ENCODE measurements at regions not wholly inside any gene's neighbourhood (a gene's known extent, or its start where the extent isn't known, plus 50 kb on each side); places are given as distances from the start of the nearest gene placed in this dataset.

GRCh38 chr5:124584991-124585715, 161.3 kb downstream of the ZNF608 start:
- H3K27ac ChIP-seq: no peak overlapping the region
- 91 to 98% methylated on average over 4 of the region's 4 CpGs for WGBS, 2 donors

GRCh38 chr5:124583469-124584350, 162.7 kb downstream of the ZNF608 start:
- TF ChIP-seq POLR2AphosphoS5 (IDR thresholded peaks at IDR 0.05) (peak in 1 of 2 donors; percentile 17), EP300 (IDR thresholded peaks at IDR 0.05) (no peak), POLR2A (IDR thresholded peaks at IDR 0.05) (no peak), CTCF (IDR thresholded peaks at IDR 0.05) (no peak)
- no peaks in the 10 kb centered on the region for H3K9me3 ChIP-seq
- no peak overlapping the region for H3K4me3 ChIP-seq
- H3K4me1 ChIP-seq: peaks cover 0 to 15% (median 0%) of the 10 kb centered on the region in 4 donors
- ATAC-seq (ENCODE audit: low FRiP score in 2 of 2) (peak; percentile 57 to 82), DNase-seq (no peak)
- H3K27ac ChIP-seq: no peak overlapping the region
- WGBS, 2 donors: 69 to 79% methylated on average over 7 of the region's 7 CpGs
- H3K36me3 ChIP-seq: no peaks in the 10 kb centered on the region
- no peaks in the 10 kb centered on the region for H3K27me3 ChIP-seq

More at GRCh38 chr5:124584991-124585715, 161.3 kb downstream of the ZNF608 start:
- Histone ChIP-seq H3K4me3 (no peak overlapping the region), H3K4me1 (peaks cover 0 to 15% (median 0%) of the 10 kb centered on the region in 4 donors), H3K27me3 (no peaks in the 10 kb centered on the region), H3K36me3 (no peaks in the 10 kb centered on the region), H3K9me3 (no peaks in the 10 kb centered on the region)
- no peak for TF ChIP-seq POLR2AphosphoS5 (IDR thresholded peaks at IDR 0.05)
- no peak for DNase-seq
- ATAC-seq (ENCODE audit: low FRiP score in 2 of 2): no peak

GRCh38 chr5:124582561-124582840, 163.9 kb downstream of the ZNF608 start:
- no peaks in the 10 kb centered on the region for H3K36me3 ChIP-seq
- no peaks in the 10 kb centered on the region for H3K27me3 ChIP-seq
- TF ChIP-seq POLR2AphosphoS5 (IDR thresholded peaks at IDR 0.05) (no peak), POLR2A (IDR thresholded peaks at IDR 0.05) (no peak), EP300 (IDR thresholded peaks at IDR 0.05) (no peak), CTCF (IDR thresholded peaks at IDR 0.05) (no peak)
- H3K4me3 ChIP-seq: no peak overlapping the region
- DNase-seq (no peak), ATAC-seq (ENCODE audit: low FRiP score in 2 of 2) (no peak)
- H3K4me1 ChIP-seq: peaks cover 0 to 15% (median 0%) of the 10 kb centered on the region in 4 donors
- H3K9me3 ChIP-seq: no peaks in the 10 kb centered on the region
- 93 to 97% methylated on average over 1 of the region's 1 CpG for WGBS, 2 donors
- H3K27ac ChIP-seq: no peak overlapping the region

- no peak overlapping the region for H3K4me3 ChIP-seq
- no peaks in the 10 kb centered on the region for H3K27me3 ChIP-seq
- H3K4me1 ChIP-seq: peaks cover 0 to 15% (median 0%) of the 10 kb centered on the region in 4 donors
- H3K36me3 ChIP-seq: no peaks in the 10 kb centered on the region
- ATAC-seq (ENCODE audit: low FRiP score in 2 of 2): no peak
- no peaks in the 10 kb centered on the region for H3K9me3 ChIP-seq
- H3K27ac ChIP-seq: no peak overlapping the region
- no peak for DNase-seq
- WGBS, 2 donors: 82 to 84% methylated on average over 10 of the region's 10 CpGs
- TF ChIP-seq POLR2A (IDR thresholded peaks at IDR 0.05) (no peak), EP300 (IDR thresholded peaks at IDR 0.05) (no peak), CTCF (IDR thresholded peaks at IDR 0.05) (no peak), POLR2AphosphoS5 (IDR thresholded peaks at IDR 0.05) (no peak)
Observed at GRCh38 chr5:124581738-124582560, 164.5 kb downstream of the ZNF608 start.
